ENCODE measurements at regions not wholly inside any gene's neighbourhood (a gene's known extent, or its start where the extent isn't known, plus 50 kb on each side); places are given as distances from the start of the nearest gene placed in this dataset.

- intact Hi-C loops (cut with micrococcal nuclease), result no loop called here
- no peaks in the 10 kb centered on the region for H3K9me3 Mint-ChIP-seq
Observed at GRCh38 chrY:13756615-13757014, 52.9 kb downstream of the TMSB4Y start.

GRCh38 chrY:13766040-13766439 is 62.3 kb downstream of the TMSB4Y start:
- ATAC-seq (ENCODE audit: low read depth) (no peak), DNase-seq (no peak)
- no peaks in the 10 kb centered on the region for H3K9me3 Mint-ChIP-seq
- H3K4me1 Mint-ChIP-seq, result peaks cover 2% of the 10 kb centered on the region
- intact Hi-C loops (cut with micrococcal nuclease), result no loop called here
- H3K4me3 Mint-ChIP-seq, result no peak overlapping the region
- H3K27ac Mint-ChIP-seq, result no peak overlapping the region
- no peaks in the 10 kb centered on the region for H3K27me3 Mint-ChIP-seq
- ChIA-PET POLR2A (no interaction called here), CTCF (no interaction called here)
- TF ChIP-seq, protein P1, sequence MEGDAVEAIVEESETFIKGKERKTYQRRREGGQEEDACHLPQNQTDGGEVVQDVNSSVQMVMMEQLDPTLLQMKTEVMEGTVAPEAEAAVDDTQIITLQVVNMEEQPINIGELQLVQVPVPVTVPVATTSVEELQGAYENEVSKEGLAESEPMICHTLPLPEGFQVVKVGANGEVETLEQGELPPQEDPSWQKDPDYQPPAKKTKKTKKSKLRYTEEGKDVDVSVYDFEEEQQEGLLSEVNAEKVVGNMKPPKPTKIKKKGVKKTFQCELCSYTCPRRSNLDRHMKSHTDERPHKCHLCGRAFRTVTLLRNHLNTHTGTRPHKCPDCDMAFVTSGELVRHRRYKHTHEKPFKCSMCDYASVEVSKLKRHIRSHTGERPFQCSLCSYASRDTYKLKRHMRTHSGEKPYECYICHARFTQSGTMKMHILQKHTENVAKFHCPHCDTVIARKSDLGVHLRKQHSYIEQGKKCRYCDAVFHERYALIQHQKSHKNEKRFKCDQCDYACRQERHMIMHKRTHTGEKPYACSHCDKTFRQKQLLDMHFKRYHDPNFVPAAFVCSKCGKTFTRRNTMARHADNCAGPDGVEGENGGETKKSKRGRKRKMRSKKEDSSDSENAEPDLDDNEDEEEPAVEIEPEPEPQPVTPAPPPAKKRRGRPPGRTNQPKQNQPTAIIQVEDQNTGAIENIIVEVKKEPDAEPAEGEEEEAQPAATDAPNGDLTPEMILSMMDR (IDR thresholded peaks at IDR 0.05), result no peak
- no peaks in the 10 kb centered on the region for H3K36me3 Mint-ChIP-seq (ENCODE audit: low read depth)

More at GRCh38 chrY:13756615-13757014, 52.9 kb downstream of the TMSB4Y start:
- Mint-ChIP-seq H3K36me3 (ENCODE audit: low read depth) (no peaks in the 10 kb centered on the region), H3K4me1 (peaks cover 5% of the 10 kb centered on the region), H3K4me3 (no peak overlapping the region), H3K27me3 (no peaks in the 10 kb centered on the region), H3K27ac (no peak overlapping the region)
- no peak for DNase-seq
- TF ChIP-seq, protein P1 (IDR thresholded peaks at IDR 0.05), result no peak
- POLR2A ChIA-PET, result no interaction called here
- no peak for ATAC-seq (ENCODE audit: low read depth)
- CTCF ChIA-PET, result no interaction called here

GRCh38 chrY:13790108-13790793 is 86.6 kb downstream of the TMSB4Y start:
- no peak for ATAC-seq (ENCODE audit: low read depth)
- TF ChIP-seq, protein P1 (IDR thresholded peaks at IDR 0.05), result no peak
- CTCF ChIA-PET, result no interaction called here
- peaks cover 7% of the 10 kb centered on the region for H3K36me3 Mint-ChIP-seq (ENCODE audit: low read depth)
- intact Hi-C loops (cut with micrococcal nuclease), result no loop called here
- no peaks in the 10 kb centered on the region for H3K27me3 Mint-ChIP-seq
- POLR2A ChIA-PET, result no interaction called here
- no peak overlapping the region for H3K27ac Mint-ChIP-seq
- peaks cover 8% of the 10 kb centered on the region for H3K9me3 Mint-ChIP-seq
- no peak overlapping the region for H3K4me3 Mint-ChIP-seq
- H3K4me1 Mint-ChIP-seq, result peaks cover 2% of the 10 kb centered on the region
- no peak for DNase-seq

GRCh38 chrY:13795067-13795466 is 91.4 kb downstream of the TMSB4Y start:
- intact Hi-C loops (cut with micrococcal nuclease), result no loop called here
- H3K27me3 Mint-ChIP-seq, result no peaks in the 10 kb centered on the region
- POLR2A ChIA-PET, result no interaction called here
- CTCF ChIA-PET, result no interaction called here
- H3K9me3 Mint-ChIP-seq, result no peaks in the 10 kb centered on the region
- no peak overlapping the region for H3K4me3 Mint-ChIP-seq
- H3K4me1 Mint-ChIP-seq, result no peaks in the 10 kb centered on the region
- H3K27ac Mint-ChIP-seq, result no peak overlapping the region
- DNase-seq, result no peak
- TF ChIP-seq, protein P1 (IDR thresholded peaks at IDR 0.05), result no peak
- no peak for ATAC-seq (ENCODE audit: low read depth)
- no peaks in the 10 kb centered on the region for H3K36me3 Mint-ChIP-seq (ENCODE audit: low read depth)

DNA sequence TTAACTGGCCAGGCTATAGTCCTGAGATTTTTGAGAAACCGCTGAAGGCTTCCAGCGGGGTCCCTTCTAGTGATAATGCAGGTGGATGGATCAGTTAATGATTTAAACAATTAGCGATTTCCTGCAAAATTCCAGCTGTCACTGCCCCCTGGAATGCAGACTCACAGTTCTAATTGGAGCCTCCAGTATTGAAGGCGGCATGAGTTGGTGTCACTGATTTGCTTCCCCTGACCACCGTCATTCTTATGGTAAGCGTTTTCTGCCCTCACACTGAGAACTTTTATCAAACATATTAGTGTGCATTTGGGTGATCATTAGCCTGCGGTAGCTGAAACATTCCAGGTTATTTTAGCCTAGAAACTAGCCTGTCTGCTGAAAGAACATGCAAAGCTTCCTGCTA is 99.1 kb downstream of the TMSB4Y start:
- peaks cover 3% of the 10 kb centered on the region for H3K9me3 Mint-ChIP-seq
- no peak overlapping the region for H3K27ac Mint-ChIP-seq
- no peak for DNase-seq
- no peaks in the 10 kb centered on the region for H3K27me3 Mint-ChIP-seq
- ChIA-PET CTCF (no interaction called here), POLR2A (no interaction called here)
- intact Hi-C loops (cut with micrococcal nuclease), result no loop called here
- H3K36me3 Mint-ChIP-seq (ENCODE audit: low read depth), result no peaks in the 10 kb centered on the region
- ATAC-seq (ENCODE audit: low read depth), result no peak
- TF ChIP-seq, protein P1 (IDR thresholded peaks at IDR 0.05), result no peak
- no peaks in the 10 kb centered on the region for H3K4me1 Mint-ChIP-seq
- H3K4me3 Mint-ChIP-seq, result no peak overlapping the region

All from activated B cell treated with CpG ODN at 0.5 μM for 24 hours (primary cell).